Lower leg skin (tissue), 3 donors: ENCODE measurements at regions not wholly inside any gene's neighbourhood (a gene's known extent, or its start where the extent isn't known, plus 50 kb on each side); places are given as distances from the start of the nearest gene placed in this dataset.
"Not testable (repeated sequence)": the region's sequence is repeated elsewhere in the genome, so short reads cannot be mapped to it uniquely, and the experiment has no call there.

ENCODE experiments used
- CTCF ChIP-seq, 3 donors: fragments of 450-650 bp; IDR thresholded peaks; one replicate each; pipeline ENCODE4 v1.5.1; 2016; ENCODE audit warnings: antibody characterized with exemption in 3 of 3, mild to moderate bottlenecking in 3 of 3, moderate library complexity in 2 of 3
- POLR2A ChIP-seq, 2 donors: fragments of 450-650 bp; IDR thresholded peaks; one replicate each; pipeline ENCODE4 v1.6.1; 2016 to 2017; ENCODE audit warnings: antibody characterized with exemption in 2 of 2, mild to moderate bottlenecking in 1 of 2, moderate library complexity in 1 of 2

GRCh38 chr15:44853304-44853950 is 103.1 kb upstream of the TERB2 start:
- not testable (repeated sequence) for TF ChIP-seq CTCF, POLR2A (IDR thresholded peaks at IDR 0.05)
